ENCODE measurements at regions not wholly inside any gene's neighbourhood (a gene's known extent, or its start where the extent isn't known, plus 50 kb on each side); places are given as distances from the start of the nearest gene placed in this dataset.

DNA sequence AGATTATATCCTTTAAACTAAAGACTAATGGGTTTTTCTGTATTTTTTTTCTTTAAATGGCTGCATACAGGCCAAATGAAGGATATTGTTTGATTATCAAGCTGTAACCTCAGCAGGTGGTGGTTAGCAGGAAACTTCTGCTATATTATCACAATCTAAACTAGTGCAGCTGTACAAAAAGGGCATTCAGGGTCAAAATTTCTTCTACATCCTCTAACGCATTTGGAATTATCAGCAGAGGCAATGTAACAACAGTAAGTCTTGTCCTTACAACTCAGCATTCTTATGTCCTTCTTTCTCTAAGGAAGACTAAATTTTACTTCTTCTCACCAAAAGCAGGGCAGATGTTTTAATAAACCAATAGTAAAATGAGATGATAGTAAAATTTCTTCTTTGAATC lies 135.8 kb upstream of the FN1 start:
- no peak for TF ChIP-seq RFX5 (IDR thresholded peaks at IDR 0.05; ENCODE audit: low read depth, low read length)
- TF ChIP-seq ESRRA (IDR thresholded peaks at IDR 0.05; ENCODE audit: low read length), result no peak
- TF ChIP-seq MYC (IDR thresholded peaks at IDR 0.05; ENCODE audit: insufficient read depth, insufficient read length, insufficient replicate concordance, low read length, severe bottlenecking), result no peak
- no peak for TF ChIP-seq ZNF24 (IDR thresholded peaks at IDR 0.05)
- TF ChIP-seq MTA3 (IDR thresholded peaks at IDR 0.05; ENCODE audit: borderline replicate concordance, low read length), result no peak
- no peak for TF ChIP-seq POLR2AphosphoS5 (IDR thresholded peaks at IDR 0.05; ENCODE audit: low read length)
- no peak for TF ChIP-seq CBFB (IDR thresholded peaks at IDR 0.05; ENCODE audit: low read depth)
- TF ChIP-seq, protein P1, sequence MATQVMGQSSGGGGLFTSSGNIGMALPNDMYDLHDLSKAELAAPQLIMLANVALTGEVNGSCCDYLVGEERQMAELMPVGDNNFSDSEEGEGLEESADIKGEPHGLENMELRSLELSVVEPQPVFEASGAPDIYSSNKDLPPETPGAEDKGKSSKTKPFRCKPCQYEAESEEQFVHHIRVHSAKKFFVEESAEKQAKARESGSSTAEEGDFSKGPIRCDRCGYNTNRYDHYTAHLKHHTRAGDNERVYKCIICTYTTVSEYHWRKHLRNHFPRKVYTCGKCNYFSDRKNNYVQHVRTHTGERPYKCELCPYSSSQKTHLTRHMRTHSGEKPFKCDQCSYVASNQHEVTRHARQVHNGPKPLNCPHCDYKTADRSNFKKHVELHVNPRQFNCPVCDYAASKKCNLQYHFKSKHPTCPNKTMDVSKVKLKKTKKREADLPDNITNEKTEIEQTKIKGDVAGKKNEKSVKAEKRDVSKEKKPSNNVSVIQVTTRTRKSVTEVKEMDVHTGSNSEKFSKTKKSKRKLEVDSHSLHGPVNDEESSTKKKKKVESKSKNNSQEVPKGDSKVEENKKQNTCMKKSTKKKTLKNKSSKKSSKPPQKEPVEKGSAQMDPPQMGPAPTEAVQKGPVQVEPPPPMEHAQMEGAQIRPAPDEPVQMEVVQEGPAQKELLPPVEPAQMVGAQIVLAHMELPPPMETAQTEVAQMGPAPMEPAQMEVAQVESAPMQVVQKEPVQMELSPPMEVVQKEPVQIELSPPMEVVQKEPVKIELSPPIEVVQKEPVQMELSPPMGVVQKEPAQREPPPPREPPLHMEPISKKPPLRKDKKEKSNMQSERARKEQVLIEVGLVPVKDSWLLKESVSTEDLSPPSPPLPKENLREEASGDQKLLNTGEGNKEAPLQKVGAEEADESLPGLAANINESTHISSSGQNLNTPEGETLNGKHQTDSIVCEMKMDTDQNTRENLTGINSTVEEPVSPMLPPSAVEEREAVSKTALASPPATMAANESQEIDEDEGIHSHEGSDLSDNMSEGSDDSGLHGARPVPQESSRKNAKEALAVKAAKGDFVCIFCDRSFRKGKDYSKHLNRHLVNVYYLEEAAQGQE (IDR thresholded peaks at IDR 0.05; ENCODE audit: low read depth, low read length), result no peak
